HG03565 (cell line): ENCODE measurements at regions not wholly inside any gene's neighbourhood (a gene's known extent, or its start where the extent isn't known, plus 50 kb on each side); places are given as distances from the start of the nearest gene placed in this dataset.
"Not testable (repeated sequence)": the region's sequence is repeated elsewhere in the genome, so short reads cannot be mapped to it uniquely, and the experiment has no call there.

Experiments
- ATAC-seq: cut with Tn5 transposase; IDR thresholded peaks from one replicate; pipeline ENCODE4 v1.9.1; 2021; ENCODE audit warnings: mild to moderate bottlenecking, moderate library complexity; ENCODE audit not compliant: unreplicated experiment

DNA sequence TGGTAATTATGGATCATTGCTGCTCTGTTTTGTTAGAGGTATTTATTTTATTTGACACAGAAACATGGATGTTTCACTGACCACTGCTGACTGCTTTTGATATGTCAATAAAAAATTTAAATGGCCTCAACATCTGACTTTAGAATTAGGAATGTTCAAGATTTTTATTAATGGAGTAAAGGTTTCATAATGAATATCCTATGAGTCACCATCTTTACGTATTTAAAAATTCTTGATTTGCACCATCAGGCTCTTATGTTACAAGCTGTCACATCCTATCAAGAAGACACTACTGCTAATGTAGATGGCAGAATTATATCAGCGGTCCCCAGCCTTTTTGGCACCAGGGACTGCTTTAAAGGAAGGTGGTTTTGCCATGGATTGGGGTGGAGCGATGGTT lies 578.7 kb upstream of the NRP1 start:
- no peak for ATAC-seq

- not testable (repeated sequence) for ATAC-seq
These were observed 575.0 kb upstream of the NRP1 start for GRCh38 chr10:33909476-33909875.

DNA sequence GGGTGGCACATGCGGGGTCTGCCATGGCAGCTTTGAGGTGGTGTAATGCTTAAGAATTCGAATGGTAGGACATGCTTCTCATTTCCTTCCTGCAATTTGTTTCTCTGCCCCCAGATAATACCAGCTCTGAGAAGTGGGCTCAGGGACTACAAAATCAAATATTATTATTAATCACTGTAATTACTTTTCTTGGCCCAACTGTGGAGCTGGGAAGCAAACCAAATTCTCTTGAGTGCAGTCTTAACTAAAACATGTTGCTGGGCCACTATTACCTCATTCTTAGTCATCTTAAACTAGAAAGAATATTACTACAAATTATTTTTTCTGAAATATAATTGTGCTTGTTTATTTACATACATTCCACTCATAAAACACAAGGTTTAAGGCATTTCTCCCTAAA lies 566.7 kb upstream of the NRP1 start:
- ATAC-seq, result no peak

GRCh38 chr10:33900596-33900995 lies 566.1 kb upstream of the NRP1 start:
- ATAC-seq, result no peak

DNA sequence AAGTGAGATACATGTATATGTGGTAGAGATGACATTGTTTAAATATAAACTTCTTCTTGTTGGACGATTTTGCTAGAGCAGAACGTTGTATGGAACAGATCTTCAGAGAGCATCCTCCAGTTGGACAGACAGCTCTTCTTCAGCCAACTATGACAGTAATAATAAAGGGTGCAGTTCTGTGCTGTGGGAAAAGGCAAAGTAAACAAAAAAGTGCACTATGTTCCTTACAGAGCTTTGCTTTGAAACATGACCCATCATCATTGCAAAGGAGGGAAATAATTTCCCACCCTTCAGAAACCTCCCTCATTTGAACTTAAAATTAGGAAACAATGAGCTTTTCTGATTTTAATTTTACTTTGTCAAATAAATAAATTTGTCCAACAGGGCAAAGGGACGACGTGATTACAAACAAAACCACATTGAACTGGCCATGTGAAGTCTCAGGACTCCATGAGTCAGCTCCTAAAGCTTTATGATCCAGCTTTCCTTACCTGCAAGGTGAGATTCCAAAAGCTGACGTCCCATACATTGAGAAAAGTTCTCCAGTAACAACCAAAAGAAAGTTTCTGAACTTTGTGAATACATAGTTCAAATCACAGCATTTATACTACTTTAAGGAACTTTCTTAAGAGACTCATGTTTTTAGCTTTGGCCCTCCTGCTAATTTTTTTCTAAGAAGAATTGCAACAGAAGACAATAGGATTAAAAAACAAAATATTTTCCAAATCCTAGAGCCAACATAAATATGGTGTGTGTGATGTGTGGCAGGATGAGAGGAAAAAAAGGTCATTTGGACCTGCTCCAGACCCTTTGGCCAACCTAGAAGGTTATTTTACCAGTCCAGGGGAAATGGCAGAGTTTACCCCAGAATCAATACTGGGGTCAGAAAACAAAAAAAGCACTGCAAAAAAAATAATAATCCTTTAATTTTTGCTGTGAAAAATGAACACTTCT lies 565.4 kb upstream of the NRP1 start:
- no peak for ATAC-seq

DNA sequence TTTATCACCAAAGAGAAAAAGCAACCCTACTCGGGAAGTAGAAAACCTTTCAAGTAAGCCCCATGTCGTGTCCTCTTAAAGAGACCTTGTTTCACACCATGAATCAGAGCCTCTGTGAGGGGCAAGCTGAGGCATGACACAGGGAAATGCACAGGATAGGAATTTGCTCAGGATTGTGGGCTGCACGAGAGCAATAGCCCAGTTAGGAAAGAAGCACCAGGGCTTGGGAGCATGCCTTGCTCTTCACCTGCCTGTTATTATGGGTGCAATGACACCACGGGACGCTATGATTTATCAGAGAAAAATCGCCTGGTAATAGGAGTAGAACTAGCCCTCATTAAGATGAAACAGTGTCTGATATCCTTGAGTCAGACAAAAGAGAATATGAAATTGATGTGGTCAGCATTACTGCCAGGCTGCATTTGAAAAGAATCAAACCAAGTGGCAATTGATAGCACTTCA lies 562.9 kb upstream of the NRP1 start:
- ATAC-seq, result no peak

- ATAC-seq, result no peak
These were observed 559.0 kb upstream of the NRP1 start for GRCh38 chr10:33893506-33893905.

DNA sequence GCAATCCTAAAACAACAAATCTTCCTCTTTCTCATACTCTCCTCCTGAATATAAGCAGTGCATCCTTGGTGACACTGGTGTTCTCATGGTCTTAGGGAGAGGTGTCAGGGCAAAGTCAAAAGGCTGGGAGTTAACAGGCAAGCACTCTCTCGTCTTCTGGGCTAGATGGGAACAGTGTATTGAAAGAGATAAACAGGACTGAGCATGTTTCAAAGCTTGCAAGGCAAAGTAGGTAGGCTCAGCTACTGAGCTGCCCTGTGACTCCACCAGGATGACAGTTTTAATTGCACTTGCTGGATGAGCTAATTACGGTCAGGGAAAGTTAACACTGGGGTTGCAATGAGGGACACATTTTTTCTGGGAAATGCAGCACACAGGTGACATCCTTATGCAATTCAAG lies 554.9 kb upstream of the NRP1 start:
- no peak for ATAC-seq

DNA sequence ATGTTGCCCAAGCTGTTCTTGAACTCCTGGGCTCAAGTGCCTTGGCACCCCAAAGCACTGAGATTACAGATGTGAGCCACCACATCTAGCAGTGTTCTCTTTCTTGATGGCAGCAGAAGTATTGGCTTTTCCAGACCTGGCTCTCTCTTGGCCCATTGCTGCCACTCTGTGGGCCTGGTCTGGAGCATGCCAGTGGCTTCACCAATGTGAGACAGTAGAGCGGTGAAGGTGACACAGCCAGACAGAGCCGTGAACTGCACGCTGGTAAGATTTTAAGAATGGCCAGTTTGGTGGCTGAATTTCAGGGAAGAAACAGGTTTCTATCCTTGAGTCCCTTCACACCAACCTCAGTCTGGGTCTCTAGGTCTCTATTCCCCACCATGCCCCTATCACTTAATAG lies 552.7 kb upstream of the NRP1 start:
- no peak for ATAC-seq

GRCh38 chr10:33886299-33886698 lies 551.8 kb upstream of the NRP1 start:
- no peak for ATAC-seq

- no peak for ATAC-seq
These were observed 550.1 kb upstream of the NRP1 start for GRCh38 chr10:33884604-33885003.

DNA sequence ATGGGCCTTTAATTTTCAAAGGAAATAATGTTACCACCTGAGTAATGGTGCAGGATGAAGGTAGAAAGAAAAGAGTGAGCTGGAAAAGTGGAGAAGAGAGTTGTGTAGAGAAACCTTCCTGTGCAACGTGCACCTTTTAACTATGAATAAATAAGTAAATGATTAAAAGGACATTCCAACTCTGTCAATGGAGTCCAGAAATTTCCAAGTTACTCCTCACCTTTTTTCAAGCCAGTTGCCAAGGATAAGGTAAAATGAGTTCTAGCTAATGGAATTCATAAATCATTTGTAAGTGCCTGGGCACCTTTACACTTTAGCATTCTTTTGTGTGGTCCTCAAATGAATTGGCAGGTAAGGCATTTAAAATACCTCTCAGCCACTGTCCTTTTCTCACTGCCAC lies 549.4 kb upstream of the NRP1 start:
- no peak for ATAC-seq

DNA sequence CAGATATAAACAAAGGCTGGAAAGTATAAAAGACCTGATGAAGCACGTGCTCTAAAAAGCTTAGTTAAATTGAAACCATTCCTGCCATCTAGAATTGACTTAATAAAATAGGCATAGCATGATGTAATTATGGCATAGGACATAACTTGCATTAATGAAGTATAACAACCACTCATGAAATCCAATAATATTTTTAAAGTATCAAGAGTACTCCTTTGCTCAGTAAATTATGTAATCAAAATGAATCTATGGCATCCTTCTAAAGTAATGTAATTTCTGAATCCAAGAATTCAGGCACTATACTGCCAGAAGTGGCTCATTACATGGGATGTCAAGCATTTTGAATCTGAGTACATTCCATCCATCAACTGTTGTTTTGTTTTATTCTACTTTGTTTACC lies 548.5 kb upstream of the NRP1 start:
- ATAC-seq, result no peak

- no peak for ATAC-seq
These were observed 545.8 kb upstream of the NRP1 start for GRCh38 chr10:33880291-33880690.

DNA sequence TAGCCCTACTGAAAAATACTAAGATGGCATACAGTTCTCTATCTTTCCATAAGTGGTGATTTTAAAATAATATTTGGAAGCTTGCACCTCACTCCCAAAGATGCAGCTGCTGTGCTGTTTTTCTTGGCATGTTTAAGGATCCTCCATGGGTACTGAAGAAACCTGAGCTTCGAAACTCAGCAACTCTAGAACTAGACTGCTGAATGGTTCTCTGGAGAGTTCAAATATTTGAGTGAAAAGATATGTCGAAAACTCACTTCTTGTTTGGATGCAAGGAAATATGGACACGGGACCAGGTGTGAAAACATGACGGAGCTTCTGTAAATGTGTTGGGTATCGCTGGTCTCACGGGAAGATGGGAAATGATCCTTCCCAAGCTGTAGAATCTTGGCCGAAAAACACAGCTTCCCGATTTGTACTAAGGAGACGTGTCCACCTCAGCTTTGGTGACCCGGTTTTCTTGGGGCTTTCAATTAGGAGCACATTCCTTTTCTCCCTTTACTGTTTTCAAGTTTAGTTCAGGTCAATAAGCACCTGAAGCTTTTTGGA lies 543.8 kb upstream of the NRP1 start:
- no peak for ATAC-seq

GRCh38 chr10:33876584-33877400 lies 542.3 kb upstream of the NRP1 start:
- ATAC-seq, result no peak

DNA sequence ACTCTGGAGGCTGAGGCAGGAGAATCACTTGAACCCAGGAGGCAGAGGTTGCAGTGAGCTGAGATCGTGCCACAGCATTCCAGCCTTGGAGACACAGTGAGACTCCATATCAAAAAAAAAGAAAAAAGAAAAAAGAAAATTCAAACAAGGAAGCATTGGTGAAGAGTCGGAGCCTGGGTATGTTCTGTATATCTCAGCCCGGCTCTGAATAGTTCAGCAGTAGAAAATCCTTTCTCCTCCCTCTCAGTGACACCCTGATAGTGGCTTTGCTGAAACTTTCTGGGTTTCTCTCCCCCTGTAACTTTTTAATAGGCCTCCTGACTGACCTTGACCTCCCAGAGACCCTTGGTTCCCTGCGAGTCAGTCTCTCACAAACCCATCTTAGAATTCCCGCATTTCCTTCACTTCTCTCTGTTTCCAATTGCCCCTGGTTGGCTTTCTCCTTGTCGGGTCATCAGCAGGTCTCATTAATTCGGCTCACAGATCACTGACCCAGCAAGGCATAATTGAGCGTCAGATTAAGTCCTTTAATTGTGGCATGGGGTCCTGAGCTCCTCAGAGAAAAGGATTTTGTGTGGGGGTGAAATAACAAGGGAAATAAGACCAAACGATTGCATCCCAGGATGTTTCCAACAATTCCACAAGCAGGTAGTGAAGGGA lies 541.6 kb upstream of the NRP1 start:
- ATAC-seq, result no peak

GRCh38 chr10:33871061-33871956 lies 536.8 kb upstream of the NRP1 start:
- no peak for ATAC-seq

DNA sequence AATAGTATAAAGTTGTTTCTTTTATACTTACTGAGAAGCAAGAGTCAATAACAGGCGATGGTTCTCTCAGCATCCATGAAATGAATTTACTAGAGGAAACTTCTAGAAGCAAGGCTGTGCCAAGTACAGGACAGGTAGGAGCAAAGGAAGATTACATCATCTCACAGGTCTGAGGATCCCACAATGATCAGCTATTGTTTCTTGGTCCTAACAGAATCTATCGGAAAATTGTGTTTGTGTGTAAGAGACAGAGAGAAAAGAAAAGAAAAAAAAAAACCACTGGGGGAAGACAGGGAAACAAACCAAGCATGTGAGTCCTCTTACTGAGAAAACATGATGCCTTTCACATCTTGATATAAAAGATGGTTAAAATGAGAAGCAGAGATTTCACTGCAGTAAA lies 535.0 kb upstream of the NRP1 start:
- no peak for ATAC-seq

- no peak for ATAC-seq
These were observed 534.6 kb upstream of the NRP1 start for GRCh38 chr10:33869028-33869427.
